ENCODE measurements at regions not wholly inside any gene's neighbourhood (a gene's known extent, or its start where the extent isn't known, plus 50 kb on each side); places are given as distances from the start of the nearest gene placed in this dataset.
"Not testable (repeated sequence)": the region's sequence is repeated elsewhere in the genome, so short reads cannot be mapped to it uniquely, and the experiment has no call there.

DNA sequence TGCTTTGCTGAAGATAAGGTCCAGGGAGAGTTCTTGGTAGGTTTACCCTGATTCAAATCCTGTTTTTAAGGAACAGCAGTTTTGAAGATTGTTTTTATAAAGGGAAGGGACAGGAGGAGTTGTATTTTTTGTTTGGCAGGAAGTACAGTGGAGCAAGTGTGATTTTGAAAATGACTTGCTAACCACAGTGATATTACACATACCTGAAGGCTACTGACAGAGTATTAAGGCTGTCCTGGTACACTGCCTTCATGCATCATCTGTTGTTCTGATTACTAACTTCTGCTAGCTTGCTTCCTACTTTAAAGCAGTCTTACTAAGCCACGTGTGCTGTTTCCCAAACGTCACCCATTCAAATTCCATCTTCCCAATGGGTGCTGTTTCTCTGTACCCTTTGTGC, 559.5 kb upstream of the SGCD start:
- no peak for DNase-seq (ENCODE audit: low read depth, low spot score)

DNA sequence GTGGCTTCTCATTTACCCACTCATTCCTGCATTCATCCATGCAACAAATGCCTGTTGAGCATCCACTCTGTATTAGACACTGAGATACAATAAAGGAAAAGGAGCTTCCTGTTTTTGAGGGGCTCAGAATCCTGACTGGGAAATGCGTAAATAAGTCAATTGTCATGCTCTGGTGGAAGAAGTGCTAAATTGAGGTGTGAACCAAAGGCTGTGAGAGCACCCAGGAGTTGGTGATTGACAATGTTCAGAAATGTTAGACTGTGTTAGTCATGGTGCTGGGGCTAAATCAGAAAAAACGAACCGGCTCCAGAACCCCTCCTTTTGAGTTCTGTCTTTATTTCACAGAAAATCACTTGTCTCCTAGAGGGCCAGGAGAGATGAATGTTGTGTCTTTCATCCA, 558.6 kb upstream of the SGCD start:
- DNase-seq (ENCODE audit: low read depth, low spot score), result no peak

GRCh38 chr5:155772009-155772662, 554.8 kb upstream of the SGCD start:
- DNase-seq (ENCODE audit: low read depth, low spot score), result no peak

DNA sequence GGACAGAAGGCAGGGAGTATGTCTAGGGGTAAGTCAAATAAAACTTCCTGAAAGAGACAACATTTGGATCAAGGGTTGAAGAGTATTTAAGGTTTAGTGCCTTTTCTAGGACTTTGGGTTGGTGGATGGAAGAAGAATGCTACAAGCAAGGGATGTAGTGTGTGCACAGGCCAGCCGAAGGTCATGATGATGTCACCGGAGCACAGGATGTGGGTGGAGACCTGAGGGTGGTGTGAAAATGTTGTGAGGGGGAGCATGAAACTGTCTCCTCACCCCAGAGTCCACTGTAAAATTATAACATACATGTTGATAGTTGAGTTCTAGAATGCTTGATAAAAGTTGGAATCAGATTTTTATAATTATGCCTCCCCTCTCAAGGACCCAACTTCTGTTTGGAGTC, 553.3 kb upstream of the SGCD start:
- no peak for DNase-seq (ENCODE audit: low read depth, low spot score)

DNA sequence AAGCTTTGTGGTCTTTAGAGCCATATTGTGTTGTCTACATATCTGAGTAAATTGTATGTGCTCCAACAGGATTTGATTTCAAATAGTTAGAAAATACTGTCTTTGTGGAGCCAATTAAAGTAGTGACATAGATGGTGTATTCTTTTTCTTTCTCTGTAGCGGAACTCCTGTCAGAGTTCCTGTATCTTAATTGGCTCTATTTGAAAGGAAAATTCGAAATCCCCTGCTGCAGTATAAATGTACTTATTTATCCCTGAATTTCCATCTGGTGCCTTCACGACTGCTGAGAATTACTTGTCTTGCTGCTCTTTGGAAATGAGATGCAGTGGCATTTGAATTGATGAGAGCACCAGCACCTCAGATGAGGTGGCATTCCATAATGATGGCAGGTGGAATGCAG, 546.7 kb upstream of the SGCD start:
- DNase-seq (ENCODE audit: low read depth, low spot score), result no peak

DNA sequence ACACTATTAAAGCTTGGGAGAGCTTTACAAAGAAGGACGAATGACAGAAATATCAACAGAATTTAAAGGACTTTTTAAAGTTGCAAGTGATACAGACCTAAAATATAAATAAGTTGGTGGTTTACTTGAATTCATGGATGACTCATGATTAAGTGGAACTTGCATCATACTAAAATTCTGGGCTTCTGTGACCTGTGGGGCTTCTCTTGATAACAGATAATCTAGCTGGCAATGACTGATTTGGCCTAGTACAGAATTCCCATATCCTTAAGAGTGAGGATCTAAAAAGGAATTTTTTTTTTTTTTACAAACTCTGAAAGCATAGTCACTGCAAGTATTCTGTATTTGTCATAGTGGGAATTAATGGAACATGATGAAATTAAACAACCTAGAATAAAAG, 543.7 kb upstream of the SGCD start:
- DNase-seq (ENCODE audit: low read depth, low spot score), result no peak

GRCh38 chr5:155783791-155784190, 543.2 kb upstream of the SGCD start:
- no peak for DNase-seq (ENCODE audit: low read depth, low spot score)

DNA sequence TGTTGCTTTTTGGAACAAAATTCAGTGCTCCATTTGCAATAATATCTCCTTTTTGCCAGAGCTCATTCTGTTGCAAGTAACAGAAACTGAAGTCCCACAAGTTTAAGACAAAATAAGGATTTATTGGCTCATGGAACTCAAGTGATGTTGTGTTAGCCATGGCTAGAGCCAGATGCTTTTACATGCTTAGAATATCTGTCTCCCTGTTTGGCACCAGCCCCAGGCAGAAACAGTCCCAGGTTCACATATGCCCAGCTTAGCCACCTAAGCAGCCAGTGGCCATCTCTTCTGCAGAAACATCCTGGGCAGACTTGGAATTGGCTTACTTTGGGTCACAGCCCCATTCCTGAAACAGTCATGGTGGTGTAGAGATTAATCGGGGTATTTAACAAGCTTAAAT, 540.9 kb upstream of the SGCD start:
- no peak for DNase-seq (ENCODE audit: low read depth, low spot score)

DNA sequence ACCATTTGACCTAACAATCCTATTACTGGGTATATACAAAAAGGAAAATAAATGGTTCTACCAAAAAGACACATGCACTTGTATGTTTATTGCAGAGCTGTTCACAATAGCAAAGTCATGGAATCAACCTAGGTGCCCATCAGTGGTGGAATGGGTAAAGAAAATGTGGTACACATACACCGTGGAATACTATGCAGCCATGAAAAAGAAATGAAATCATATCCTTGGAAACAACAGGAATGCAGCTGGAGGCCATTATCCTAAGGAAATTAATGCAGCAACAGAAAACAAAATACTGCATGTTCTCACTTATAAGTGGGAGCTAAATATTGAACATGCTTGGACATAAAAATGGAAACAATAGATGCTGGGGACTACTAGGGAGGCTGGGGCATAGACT, 534.1 kb upstream of the SGCD start:
- no peak for DNase-seq (ENCODE audit: low read depth, low spot score)

DNA sequence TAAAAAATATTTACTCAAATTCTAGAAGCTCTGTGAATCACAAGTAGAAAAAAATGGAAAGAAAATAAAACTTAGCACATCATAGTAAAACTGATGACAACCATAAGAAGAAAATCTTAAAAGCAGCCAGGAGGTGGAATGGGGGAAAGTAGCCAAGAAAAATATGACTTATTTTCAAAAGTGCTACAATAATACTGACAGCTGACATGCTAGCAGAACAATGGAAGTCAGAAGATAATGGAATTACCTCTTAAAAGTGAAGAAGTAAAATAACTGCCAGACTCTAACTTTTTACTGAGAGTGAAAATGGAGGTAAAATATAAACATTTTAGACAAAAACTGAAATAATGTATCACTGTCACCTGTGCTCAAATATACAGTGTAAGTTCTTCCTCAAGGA, 532.2 kb upstream of the SGCD start:
- no peak for DNase-seq (ENCODE audit: low read depth, low spot score)

DNA sequence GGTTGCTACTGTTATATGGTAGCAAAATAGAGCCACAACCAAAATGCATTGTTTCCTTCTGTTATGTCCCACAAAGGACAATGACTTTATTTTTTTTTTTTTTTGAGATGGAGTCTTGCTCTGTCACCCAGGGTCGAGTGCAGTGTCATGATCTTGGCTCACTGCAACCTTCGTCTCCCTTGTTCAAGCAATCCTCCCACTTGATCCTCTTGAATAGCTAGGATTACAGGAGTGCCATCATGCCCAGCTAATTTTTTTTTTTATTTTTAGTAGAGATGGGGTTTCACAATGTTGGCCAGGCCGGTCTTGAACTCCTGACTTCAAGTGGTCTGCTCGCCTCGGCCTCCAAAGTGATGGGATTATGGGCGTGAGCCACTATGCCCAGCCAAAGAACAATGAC, 527.7 kb upstream of the SGCD start:
- DNase-seq (ENCODE audit: low read depth, low spot score), result no peak

- no peak for DNase-seq (ENCODE audit: low read depth, low spot score)
Measured at GRCh38 chr5:155807884-155808576, 518.9 kb upstream of the SGCD start.

DNA sequence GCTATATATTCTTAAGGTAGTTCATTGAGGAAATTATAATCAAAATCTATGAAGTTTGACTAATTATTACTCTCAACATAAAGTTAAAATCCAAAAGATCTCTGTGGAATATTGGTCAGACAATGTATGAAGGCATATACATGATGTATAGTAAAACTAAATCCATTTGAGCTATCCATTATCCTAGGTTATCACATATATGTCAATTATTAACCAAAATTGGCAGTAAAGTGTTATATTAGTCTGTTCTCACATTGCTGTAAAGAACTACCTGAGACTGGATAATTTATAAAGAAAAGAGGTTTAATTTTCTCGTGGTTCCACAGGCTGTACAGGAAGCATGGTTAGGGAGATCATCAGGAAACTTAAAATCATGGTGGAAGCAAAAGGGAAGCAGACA, 511.7 kb upstream of the SGCD start:
- no peak for DNase-seq (ENCODE audit: low read depth, low spot score)

DNA sequence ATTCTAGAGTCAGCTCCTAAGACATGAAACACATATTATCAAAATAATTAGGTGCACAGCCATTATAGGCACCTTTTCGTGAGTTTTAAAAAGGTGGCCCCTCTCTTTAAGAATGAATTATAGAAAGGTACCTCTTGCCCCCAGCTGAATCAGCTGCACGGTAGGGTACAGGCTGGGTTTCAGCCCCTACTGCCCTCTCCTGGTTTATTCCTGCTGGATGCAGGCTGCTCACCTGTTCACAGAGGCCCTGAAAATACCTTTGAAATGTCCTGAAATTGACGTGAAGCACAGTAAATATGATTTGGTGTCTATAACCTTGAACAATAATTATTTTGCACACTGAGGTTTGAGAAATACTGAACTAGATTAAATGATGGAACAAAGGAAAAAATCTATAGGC, 504.8 kb upstream of the SGCD start:
- no peak for DNase-seq (ENCODE audit: low read depth, low spot score)

DNA sequence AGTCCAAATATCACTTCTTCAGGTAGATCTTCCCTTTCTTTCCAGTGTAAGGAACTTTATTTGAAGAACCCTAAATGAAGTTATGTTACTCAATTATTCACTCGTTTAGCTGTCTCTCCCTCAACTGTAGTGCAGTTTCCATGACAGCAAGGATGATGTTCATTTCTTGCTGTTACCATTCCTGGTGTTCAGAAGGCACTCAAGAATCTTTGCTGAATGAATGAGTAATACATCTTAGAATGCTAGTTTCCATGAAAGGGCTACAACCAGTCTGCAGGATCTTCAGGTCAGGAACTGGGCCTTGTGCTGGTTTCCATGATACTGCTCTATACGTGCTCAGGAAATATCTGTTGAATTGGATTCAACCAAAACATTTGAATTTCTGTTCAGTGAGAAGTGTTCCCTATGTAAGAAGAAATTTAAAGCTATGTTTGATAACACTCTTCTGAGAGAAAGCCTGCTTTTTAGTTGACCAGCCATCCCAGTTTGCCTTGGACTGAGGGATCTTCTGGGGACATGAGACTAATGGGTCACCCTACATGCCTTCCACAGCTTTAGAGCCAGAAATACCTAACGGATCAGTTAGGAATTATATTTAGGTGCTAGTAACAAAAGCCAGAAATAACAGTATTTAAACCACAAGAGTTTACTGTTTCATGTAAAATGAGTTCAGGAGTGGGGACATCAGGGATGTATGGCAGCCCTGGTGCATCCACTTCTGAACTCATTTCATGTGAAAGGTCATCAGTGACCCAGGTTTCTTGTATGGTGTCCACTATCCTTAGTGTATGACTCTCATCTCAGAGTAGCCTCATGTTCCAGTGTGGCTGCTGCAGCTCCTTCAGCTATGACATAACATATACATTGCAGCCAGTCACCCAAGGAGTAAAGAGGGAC, 500.1 kb upstream of the SGCD start:
- no peak for DNase-seq (ENCODE audit: low read depth, low spot score)

DNA sequence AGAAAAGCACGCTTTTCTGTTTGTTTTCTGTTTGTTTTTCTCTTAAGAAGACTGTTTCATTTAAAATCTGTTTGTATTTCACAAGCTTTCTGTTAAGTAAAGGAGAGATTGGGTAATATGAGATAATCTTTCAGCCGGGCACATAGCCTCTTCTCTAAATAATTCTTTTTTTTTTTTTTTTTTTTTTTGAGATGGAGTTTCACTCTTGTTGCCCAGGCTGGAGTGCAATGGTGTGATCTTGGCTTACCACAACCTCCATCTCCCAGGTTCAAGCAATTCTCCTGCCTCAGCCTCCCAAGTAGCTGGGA, 499.5 kb upstream of the SGCD start:
- DNase-seq (ENCODE audit: low read depth, low spot score), result not testable (repeated sequence)

DNA sequence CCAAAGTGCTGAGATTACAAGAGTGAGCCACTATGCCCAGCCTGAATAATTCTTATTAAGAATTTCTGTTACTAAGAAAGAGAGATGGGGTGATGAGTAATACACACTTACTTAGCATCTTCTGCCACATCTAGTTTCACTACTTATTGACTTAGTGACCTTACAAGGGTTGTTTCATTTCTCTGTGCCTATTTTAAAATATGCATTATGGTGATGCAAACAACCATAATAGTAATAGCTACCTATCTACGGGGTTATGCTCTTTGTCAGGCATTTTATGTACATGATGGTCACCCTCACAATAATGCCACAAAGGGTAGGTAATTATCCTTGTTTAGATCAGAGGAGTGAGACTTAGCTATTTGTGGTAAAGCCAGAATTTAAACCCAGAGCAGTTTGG, 499.0 kb upstream of the SGCD start:
- no peak for DNase-seq (ENCODE audit: low read depth, low spot score)

DNA sequence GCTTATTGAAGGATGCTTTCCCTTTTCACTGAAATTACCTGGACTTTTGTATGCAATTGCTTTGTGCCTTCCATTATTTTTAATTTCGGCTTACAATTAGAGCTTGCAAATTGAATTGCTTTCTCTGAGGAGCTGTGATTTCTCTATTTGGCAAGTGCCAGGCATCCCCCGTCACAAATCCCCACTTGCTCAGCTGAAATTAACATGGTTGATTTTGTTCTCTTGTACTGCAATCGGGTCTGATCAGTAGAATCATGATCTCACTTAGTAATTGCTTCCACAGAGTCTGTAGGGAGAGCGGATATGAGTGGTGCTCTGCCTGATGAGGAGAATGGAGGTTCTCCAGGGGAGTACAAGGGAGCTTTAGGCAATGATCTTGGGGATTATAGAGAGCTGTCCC, 495.5 kb upstream of the SGCD start:
- no peak for DNase-seq (ENCODE audit: low read depth, low spot score)

GRCh38 chr5:155833287-155833686, 493.7 kb upstream of the SGCD start:
- no peak for DNase-seq (ENCODE audit: low read depth, low spot score)

GRCh38 chr5:155834271-155834975, 492.5 kb upstream of the SGCD start:
- DNase-seq (ENCODE audit: low read depth, low spot score), result no peak

GRCh38 chr5:155836089-155836803, 490.7 kb upstream of the SGCD start:
- DNase-seq (ENCODE audit: low read depth, low spot score), result no peak

DNA sequence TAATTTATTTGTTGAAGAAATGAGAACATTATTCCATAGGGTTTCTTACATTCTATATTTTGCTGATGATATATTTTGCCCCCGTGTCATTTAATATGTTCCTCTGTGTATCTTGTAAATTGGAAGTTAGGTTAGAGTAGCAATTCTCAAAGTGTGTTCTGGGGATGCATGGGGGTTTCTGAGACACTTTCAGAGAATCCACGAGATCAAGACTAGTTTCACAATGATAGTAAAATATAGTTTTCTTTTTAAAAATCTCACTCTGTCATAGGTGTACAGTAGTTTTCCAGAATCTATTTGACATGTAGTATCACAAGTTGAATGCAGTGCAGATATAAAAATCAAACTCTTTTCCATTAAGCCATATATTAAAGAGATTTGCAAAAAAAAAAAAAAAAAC, 488.6 kb upstream of the SGCD start:
- no peak for DNase-seq (ENCODE audit: low read depth, low spot score)
